ENCODE measurements at regions not wholly inside any gene's neighbourhood (a gene's known extent, or its start where the extent isn't known, plus 50 kb on each side); places are given as distances from the start of the nearest gene placed in this dataset.

GRCh38 chr1:80008934-80009333, 1002.4 kb upstream of the ADGRL4 start:
- TF ChIP-seq POLR2A (IDR thresholded peaks at IDR 0.05) (no peak), CTCF (IDR thresholded peaks at IDR 0.05) (no peak)

All from adrenal gland (tissue), 5 donors.